22Rv1 (cell line): ENCODE measurements at regions not wholly inside any gene's neighbourhood (a gene's known extent, or its start where the extent isn't known, plus 50 kb on each side); places are given as distances from the start of the nearest gene placed in this dataset.

Experiments used
- CTCF ChIP-seq: fragments of 450-650 bp; IDR thresholded peaks from 2 replicates; pipeline ENCODE4 v1.5.1; 2017; ENCODE audit warnings: mild to moderate bottlenecking
- ZFX ChIP-seq: fragments of 450-650 bp; IDR thresholded peaks from 2 replicates; pipeline ENCODE4 v1.6.1; 2017; ENCODE audit warnings: antibody characterized with exemption, borderline replicate concordance

GRCh38 chr3:177529071-177529550 lies 331.8 kb upstream of the TBL1XR1 start:
- no peak for TF ChIP-seq CTCF
- TF ChIP-seq ZFX, result no peak
